GM23338 (cell line): ENCODE measurements at regions not wholly inside any gene's neighbourhood (a gene's known extent, or its start where the extent isn't known, plus 50 kb on each side); places are given as distances from the start of the nearest gene placed in this dataset.

Experiments used
- CREB1 ChIP-seq: fragments of 250-450 bp; sonication (Bioruptor Pico); IDR thresholded peaks from 2 replicates; pipeline ENCODE4 v1.5.0; 2020; ENCODE audit warnings: low read depth, mild to moderate bottlenecking, moderate library complexity
- EZH2 ChIP-seq: fragments of 200-600 bp; sonication (generic); IDR thresholded peaks from one replicate; pipeline ENCODE4 v1.8.0; 2017; ENCODE audit warnings: antibody characterized with exemption, mild to moderate bottlenecking, low read depth; ENCODE audit not compliant: unreplicated experiment
- EZH2phosphoT487 ChIP-seq: fragments of 200-600 bp; sonication (generic); IDR thresholded peaks from one replicate; pipeline ENCODE4 v1.8.1; 2018; ENCODE audit warnings: antibody characterized with exemption; ENCODE audit not compliant: unreplicated experiment
- JUNB ChIP-seq: IDR thresholded peaks from one replicate; pipeline ENCODE4 v1.6.1; 2016; ENCODE audit warnings: antibody characterized with exemption; ENCODE audit not compliant: unreplicated experiment
- NANOG ChIP-seq: IDR thresholded peaks from 2 replicates; pipeline ENCODE4 v1.6.1; 2016; ENCODE audit warnings: antibody characterized with exemption, borderline replicate concordance
- POLR2AphosphoS5 ChIP-seq: IDR thresholded peaks from 2 replicates; pipeline ENCODE4 v1.6.1; 2016; ENCODE audit warnings: antibody characterized with exemption, low read depth
- ZNF331 ChIP-seq: fragments of 250-450 bp; sonication (Bioruptor Pico); IDR thresholded peaks from 2 replicates; pipeline ENCODE4 v1.5.0; 2020; ENCODE audit warnings: low read depth, mild to moderate bottlenecking, moderate library complexity
- TF ChIP-seq, protein P1 (sequence below), 2 experiments: fragments of 200-600 bp in 1 of 2; sonication (generic) in 1 of 2; conservative IDR thresholded peaks; 2 replicates each; pipeline versions ENCODE4 v1.5.1 to v1.6.1; 2016 to 2017; ENCODE audit warnings: antibody characterized with exemption in 2 of 2, low read depth in 2 of 2, mild to moderate bottlenecking in 2 of 2, moderate library complexity in 1 of 2
- TF ChIP-seq, protein P2 (sequence below): IDR thresholded peaks from one replicate; pipeline ENCODE4 v1.6.1; 2018; ENCODE audit warnings: antibody characterized with exemption; ENCODE audit not compliant: unreplicated experiment
- TF ChIP-seq, protein P3 (sequence below): fragments of 250-450 bp; sonication (Bioruptor Pico); IDR thresholded peaks from 2 replicates; pipeline ENCODE4 v1.5.0; 2020; ENCODE audit warnings: mild to moderate bottlenecking, moderate library complexity

DNA sequence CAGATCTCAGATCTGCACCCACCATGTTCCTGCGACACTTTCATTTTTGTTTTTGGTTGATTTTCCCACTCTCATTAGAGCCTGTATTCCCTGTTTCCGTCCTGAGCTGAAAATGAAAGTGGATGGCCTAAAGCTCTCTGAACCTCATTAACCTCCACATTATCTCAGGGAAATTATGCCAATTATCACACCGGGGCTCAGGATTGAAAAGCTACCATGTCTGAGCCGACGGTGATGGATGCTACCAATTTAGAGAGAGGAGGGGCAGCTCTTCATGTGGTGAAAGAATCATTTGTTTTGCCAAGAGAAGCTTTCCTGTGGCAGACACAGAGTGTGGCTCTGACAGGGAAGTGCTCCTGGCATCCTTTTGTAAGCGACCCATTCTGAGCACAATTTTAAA, 410.4 kb upstream of the CDH11 start:
- TF ChIP-seq, protein P1, sequence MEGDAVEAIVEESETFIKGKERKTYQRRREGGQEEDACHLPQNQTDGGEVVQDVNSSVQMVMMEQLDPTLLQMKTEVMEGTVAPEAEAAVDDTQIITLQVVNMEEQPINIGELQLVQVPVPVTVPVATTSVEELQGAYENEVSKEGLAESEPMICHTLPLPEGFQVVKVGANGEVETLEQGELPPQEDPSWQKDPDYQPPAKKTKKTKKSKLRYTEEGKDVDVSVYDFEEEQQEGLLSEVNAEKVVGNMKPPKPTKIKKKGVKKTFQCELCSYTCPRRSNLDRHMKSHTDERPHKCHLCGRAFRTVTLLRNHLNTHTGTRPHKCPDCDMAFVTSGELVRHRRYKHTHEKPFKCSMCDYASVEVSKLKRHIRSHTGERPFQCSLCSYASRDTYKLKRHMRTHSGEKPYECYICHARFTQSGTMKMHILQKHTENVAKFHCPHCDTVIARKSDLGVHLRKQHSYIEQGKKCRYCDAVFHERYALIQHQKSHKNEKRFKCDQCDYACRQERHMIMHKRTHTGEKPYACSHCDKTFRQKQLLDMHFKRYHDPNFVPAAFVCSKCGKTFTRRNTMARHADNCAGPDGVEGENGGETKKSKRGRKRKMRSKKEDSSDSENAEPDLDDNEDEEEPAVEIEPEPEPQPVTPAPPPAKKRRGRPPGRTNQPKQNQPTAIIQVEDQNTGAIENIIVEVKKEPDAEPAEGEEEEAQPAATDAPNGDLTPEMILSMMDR (conservative IDR thresholded peaks at IDR 0.05; ENCODE audit: low read depth in 2 of 2), result no peak
- no peak for TF ChIP-seq EZH2
- TF ChIP-seq, protein P2, sequence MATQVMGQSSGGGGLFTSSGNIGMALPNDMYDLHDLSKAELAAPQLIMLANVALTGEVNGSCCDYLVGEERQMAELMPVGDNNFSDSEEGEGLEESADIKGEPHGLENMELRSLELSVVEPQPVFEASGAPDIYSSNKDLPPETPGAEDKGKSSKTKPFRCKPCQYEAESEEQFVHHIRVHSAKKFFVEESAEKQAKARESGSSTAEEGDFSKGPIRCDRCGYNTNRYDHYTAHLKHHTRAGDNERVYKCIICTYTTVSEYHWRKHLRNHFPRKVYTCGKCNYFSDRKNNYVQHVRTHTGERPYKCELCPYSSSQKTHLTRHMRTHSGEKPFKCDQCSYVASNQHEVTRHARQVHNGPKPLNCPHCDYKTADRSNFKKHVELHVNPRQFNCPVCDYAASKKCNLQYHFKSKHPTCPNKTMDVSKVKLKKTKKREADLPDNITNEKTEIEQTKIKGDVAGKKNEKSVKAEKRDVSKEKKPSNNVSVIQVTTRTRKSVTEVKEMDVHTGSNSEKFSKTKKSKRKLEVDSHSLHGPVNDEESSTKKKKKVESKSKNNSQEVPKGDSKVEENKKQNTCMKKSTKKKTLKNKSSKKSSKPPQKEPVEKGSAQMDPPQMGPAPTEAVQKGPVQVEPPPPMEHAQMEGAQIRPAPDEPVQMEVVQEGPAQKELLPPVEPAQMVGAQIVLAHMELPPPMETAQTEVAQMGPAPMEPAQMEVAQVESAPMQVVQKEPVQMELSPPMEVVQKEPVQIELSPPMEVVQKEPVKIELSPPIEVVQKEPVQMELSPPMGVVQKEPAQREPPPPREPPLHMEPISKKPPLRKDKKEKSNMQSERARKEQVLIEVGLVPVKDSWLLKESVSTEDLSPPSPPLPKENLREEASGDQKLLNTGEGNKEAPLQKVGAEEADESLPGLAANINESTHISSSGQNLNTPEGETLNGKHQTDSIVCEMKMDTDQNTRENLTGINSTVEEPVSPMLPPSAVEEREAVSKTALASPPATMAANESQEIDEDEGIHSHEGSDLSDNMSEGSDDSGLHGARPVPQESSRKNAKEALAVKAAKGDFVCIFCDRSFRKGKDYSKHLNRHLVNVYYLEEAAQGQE, result no peak
- no peak for TF ChIP-seq POLR2AphosphoS5
- TF ChIP-seq EZH2phosphoT487, result no peak
- TF ChIP-seq CREB1 (CRISPR knock-in tag), result no peak
- no peak for TF ChIP-seq ZNF331
- TF ChIP-seq NANOG, result no peak
- TF ChIP-seq JUNB, result no peak
- TF ChIP-seq, protein P3, sequence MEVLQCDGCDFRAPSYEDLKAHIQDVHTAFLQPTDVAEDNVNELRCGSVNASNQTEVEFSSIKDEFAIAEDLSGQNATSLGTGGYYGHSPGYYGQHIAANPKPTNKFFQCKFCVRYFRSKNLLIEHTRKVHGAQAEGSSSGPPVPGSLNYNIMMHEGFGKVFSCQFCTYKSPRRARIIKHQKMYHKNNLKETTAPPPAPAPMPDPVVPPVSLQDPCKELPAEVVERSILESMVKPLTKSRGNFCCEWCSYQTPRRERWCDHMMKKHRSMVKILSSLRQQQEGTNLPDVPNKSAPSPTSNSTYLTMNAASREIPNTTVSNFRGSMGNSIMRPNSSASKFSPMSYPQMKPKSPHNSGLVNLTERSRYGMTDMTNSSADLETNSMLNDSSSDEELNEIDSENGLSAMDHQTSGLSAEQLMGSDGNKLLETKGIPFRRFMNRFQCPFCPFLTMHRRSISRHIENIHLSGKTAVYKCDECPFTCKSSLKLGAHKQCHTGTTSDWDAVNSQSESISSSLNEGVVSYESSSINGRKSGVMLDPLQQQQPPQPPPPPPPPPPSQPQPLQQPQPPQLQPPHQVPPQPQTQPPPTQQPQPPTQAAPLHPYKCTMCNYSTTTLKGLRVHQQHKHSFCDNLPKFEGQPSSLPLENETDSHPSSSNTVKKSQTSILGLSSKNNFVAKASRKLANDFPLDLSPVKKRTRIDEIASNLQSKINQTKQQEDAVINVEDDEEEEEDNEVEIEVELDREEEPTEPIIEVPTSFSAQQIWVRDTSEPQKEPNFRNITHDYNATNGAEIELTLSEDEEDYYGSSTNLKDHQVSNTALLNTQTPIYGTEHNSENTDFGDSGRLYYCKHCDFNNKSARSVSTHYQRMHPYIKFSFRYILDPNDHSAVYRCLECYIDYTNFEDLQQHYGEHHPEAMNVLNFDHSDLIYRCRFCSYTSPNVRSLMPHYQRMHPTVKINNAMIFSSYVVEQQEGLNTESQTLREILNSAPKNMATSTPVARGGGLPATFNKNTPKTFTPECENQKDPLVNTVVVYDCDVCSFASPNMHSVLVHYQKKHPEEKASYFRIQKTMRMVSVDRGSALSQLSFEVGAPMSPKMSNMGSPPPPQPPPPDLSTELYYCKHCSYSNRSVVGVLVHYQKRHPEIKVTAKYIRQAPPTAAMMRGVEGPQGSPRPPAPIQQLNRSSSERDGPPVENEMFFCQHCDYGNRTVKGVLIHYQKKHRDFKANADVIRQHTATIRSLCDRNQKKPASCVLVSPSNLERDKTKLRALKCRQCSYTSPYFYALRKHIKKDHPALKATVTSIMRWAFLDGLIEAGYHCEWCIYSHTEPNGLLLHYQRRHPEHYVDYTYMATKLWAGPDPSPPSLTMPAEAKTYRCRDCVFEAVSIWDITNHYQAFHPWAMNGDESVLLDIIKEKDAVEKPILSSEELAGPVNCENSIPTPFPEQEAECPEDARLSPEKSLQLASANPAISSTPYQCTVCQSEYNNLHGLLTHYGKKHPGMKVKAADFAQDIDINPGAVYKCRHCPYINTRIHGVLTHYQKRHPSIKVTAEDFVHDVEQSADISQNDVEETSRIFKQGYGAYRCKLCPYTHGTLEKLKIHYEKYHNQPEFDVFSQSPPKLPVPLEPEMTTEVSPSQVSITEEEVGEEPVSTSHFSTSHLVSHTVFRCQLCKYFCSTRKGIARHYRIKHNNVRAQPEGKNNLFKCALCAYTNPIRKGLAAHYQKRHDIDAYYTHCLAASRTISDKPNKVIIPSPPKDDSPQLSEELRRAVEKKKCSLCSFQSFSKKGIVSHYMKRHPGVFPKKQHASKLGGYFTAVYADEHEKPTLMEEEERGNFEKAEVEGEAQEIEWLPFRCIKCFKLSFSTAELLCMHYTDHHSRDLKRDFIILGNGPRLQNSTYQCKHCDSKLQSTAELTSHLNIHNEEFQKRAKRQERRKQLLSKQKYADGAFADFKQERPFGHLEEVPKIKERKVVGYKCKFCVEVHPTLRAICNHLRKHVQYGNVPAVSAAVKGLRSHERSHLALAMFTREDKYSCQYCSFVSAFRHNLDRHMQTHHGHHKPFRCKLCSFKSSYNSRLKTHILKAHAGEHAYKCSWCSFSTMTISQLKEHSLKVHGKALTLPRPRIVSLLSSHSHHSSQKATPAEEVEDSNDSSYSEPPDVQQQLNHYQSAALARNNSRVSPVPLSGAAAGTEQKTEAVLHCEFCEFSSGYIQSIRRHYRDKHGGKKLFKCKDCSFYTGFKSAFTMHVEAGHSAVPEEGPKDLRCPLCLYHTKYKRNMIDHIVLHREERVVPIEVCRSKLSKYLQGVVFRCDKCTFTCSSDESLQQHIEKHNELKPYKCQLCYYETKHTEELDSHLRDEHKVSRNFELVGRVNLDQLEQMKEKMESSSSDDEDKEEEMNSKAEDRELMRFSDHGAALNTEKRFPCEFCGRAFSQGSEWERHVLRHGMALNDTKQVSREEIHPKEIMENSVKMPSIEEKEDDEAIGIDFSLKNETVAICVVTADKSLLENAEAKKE (CRISPR knock-in tag), result no peak
